Epidermal melanocyte (primary cell): ENCODE measurements at regions not wholly inside any gene's neighbourhood (a gene's known extent, or its start where the extent isn't known, plus 50 kb on each side); places are given as distances from the start of the nearest gene placed in this dataset.

ENCODE experiments used
- DNase-seq: peaks from one replicate; pipeline ENCODE4 v3.0.0; 2011; ENCODE audit warnings: low spot score; ENCODE audit not compliant: insufficient read length

DNA sequence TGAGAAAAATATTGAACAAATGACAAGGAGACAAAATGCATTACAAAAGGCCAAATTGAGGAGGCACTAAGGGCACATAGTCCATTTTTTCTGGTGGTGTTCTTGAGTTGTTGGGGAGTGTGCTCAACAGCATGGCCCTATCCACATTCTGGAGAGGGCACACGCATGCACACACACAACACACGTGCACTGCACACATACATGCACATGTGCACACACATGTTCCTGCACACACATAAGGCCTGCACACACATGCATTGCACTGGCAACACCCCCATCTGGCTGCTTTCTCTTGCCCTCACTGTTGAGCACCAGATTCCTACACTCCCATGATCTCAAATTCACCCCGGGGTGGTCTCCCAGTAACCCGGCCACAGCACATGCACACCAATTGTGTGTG, 659.2 kb upstream of the RAB6C start:
- DNase-seq = no peak

DNA sequence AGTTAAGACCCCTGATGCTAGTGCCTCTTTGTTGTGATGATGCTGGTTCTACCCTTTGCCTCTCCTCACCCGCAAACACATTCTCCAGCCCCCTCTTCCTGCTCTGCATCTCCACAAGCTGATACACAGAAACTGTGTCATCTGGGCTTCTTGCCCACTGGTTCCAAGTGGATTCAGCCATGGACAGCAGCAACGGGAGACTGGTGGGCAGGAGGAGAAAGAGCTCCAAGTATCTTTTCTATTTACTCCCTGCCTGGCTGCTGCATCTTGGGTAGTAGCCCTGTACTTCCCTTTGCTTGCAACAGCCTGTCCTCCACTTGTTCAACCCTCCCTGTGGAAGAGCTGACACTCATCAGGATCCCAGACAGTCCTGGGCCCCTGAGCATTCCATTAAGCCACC, 655.1 kb upstream of the RAB6C start:
- DNase-seq = no peak

DNA sequence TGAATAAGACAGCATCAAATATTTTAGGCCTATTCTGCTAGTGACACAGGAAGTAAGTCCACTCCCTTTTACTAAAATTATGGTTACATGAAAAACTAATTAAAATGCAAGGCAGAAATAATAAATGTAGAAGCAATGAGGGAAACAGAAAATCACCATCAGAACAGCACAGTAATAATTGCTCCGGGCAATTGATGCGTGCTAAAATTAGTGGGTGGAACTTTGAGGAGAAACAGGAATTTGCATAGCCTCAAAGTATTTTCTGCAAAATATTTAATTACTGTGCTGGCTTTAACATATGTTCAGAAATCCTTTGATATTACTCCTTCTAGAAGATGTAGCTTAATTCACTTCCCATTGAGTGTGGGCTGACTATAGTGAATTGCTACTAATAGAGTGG, 654.3 kb upstream of the RAB6C start:
- DNase-seq = no peak

DNA sequence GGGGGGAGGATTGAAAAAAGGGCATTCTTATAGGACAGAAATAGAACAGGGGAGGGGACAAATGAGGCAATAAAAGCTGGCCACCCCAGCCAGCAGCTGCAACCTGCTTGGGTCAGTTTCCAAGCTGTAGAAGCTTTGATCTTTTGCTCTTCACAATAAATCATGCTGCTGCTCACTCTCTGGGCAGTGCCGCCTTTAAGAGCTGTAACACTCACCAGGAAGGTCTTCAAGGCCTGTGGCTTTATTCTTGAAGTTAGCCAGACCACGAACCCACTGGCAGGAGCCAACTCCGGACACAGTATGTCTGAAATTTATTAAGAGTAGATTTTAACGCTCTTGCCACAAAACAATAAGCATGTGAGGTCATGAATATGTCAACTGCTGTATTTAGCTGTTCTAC, 649.9 kb upstream of the RAB6C start:
- DNase-seq = no peak

DNA sequence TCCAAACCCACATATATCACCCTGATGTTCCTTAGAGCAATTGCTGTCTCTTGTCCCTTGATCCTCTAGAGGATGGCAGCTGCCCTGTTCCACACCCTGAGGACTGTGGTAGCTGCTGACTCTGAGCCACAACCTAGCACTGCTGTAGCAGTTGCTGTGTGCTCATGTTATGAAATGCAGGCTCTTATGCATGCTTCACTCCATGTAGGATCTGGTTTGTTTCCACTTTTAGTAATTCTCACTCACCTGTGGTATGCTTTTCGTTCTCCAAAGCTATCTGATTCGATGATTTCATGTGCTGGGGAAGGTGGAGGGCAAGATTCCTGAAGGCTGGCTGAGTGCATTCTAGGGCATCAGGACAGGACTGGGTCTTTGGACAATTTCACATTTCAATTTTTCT, 649.0 kb upstream of the RAB6C start:
- DNase-seq = no peak

DNA sequence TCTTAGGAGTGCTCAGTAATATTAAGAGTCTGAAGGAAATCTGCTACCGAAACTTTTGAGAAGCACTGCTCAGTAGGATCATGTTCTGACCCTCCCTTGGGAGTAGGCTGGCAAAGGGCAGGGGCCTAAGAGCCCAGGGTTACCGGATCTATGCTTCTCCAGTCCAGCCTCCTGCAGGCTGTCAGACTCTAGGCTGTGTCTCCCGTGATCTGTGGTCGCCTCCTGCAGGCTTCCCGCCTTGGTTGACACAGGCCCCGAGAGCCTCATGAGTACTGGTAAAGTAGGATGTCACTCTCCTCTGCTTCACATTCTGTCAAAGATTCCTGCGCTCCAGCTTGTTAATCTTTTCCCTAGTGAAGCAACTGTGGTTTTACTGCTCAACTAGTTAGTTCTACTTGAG, 647.8 kb upstream of the RAB6C start:
- no peak for DNase-seq

DNA sequence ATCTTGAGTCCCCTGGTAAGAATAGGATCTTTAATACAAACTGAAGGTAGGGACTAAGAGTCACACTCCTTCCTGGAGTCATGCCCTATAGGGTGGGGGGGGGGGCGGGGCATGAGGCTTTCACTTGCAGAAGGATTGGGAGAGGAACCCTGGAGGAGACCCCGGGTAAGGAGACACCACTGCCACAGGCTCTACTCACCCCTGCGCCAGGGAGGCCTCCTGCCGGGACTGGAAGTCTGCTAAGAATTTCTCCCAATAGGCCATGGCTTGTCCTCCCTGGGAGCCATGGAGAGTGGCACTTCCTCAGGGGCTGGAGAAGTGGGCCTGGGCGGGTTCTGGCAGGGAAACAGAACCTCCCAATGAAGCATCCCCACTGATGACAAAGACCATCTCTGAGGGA, 645.3 kb upstream of the RAB6C start:
- no peak for DNase-seq

DNA sequence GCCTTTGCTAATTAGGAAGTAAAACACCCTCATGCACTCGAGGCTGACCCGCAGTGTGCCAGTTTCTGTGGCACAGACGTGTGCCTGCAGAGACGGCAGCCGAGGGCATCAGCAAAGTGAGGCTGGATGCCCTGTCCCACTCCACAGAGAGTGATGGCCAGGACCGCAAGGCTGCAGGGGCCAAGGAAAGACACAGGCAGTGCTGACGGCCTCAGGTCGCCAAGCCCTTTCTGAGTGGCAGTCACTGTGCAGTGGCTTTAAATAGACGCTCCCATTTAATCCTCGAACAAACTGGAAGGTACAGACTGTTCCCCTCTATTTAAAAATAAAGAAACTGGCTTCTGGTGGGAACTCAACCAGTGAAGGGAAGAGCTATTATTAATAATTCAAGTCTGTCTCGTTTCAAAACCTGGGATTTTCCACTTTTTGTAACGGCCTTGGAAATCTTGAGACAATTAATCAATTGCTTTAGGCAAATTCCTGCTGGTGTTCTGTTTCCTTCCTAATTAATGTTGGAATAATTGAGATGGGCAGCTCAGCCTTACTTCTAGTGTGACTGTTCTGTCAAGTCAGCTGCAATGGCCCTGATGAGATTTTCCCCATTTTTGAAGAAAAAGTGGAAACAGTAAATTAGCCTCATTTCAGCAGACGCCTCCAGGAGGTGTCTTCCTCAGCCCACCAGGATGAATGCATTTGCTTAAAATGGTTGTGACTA, 644.6 kb upstream of the RAB6C start:
- no peak for DNase-seq

DNA sequence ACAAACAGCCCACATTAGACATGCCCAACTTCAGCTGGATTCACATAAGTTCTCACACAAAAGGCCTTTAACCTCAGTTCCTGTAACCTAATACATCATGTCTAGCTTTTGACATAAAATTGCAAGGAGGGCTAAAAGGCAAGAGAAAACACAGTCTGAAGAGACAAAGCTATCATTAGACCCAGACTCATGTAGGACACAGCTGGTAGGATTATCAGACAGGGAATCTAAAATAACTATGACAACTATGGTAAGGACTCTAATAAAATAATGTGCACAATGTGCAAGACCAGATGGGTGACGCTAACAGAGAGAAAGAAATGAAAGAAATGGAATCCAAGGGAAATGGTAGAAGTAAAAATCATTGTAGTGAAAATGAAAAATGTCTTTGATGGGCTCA, 643.2 kb upstream of the RAB6C start:
- DNase-seq = no peak

DNA sequence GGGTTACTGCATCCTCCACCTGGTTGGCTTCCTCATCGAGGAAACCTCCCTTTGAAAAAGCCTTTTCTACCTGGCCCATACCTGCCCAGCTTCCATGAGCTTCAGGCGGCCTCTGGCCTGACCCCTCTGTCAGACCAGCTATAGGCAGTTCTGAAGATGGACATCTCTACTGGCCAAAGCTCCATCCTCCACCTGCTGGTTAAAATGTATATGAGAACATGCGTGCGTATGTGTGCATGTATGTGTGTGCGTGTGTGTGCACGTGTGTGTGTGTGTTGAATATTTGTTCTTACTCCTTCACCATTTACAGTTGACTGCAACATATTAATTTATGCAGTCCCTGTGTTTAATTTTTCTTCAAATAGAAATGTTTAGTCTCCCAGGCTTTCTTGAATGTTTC, 642.4 kb upstream of the RAB6C start:
- DNase-seq = no peak

DNA sequence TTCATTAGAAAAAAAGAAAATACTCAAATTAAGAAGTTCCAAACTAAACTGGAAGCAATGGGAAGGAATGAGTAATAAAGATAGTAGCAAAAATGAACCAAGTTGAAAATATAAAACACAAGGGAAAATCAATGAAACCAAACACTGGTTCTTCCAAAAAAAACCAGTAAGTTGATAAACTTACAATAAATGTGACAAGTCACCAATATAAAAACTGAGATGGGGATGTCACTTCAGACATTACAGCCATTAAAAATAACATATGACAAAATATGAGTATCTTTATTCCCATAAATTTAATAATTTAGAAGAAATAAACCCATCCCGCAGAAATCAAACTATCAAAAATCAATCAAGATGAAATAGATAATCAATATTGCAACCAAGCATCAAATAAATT, 633.9 kb upstream of the RAB6C start:
- no peak for DNase-seq

DNA sequence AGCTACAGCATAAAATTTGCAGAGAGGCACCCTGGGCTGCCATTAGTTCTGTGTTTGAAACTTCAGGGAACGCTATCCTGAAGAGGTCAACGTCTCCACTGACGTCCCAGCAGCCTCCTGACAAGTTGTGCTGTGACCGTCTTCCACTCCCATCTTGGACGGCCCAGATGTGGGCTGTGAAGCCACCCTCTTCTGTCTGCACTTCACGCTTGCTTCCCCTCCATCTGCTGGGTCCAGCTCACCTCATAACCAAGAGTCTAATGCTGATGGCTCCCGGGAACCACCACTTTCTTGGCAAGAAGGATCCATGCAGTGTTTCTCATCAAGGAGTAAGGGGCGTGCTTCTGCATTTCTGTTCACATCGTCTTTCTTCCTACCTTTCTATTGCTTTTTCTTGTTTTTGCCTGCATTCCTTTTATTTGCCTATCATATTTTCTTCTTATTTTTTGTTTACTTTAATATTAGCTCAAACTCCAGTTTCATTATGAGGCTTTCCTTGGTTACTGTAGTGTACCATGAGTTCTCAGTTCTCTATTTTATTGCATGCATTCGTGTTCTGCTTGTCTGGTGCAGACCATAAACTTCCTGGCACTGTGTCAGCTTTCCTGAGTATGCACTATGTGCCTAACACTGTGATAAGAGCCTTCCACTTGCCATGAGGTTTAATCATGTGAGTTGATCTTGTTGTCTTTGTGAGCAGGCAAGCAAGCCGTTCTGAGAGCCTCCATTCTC, 631.8 kb upstream of the RAB6C start:
- DNase-seq = no peak

DNA sequence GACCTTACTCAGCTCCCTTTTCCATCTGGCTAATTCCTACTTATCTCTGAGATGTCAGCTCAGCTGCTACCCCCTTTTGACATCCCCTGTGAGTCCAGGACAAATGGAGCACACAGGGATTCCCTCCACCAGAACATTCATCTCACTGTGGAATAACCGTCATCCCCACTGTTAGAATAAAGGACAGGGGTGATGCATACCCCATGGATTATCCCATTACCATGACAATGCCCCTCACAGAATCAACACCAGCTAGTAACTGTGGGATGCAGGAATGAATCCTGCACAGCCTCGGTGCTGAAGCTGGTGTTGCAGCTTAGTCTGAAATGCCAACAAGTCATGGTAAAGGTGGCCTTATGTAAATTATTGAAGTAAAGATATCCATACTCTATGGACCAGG, 624.8 kb upstream of the RAB6C start:
- DNase-seq = no peak

DNA sequence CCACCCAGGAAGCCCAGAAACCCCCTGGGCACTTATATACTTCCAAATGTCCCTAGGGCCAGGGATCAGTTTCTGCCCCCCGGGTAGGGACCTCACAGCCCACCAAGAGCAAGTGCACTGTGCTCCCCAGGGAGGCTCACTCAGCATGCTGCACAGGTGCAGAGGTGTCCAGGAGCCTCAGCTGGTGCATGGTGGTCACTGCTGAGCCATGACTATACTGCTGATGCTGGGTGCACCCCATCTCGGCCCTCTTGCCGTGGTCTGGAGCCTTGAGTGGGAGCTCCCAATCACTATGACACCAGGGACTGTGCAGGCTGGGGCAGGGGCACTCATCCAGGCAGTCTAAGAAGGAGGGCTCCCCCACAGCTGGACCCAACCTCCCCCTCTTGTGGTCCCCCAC, 617.8 kb upstream of the RAB6C start:
- no peak for DNase-seq

DNA sequence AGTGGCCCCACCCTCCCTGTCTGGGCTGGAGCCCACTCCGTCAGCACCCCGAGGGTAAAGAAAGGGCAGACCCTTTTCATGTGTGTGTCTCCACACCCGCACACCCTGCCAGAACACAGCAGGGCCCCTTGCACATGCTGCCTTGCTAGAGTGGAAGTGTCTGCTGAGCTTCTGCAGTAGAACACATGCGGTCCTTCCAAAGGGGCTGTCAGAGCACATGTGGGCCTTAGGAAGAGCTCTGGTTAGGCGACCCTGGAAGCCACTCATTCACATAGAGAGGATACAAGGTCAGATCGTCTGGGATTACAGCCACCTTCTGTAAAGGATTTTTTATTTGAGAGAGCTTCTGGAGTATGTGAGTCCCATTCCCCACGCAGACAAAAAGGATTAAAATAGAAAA, 613.2 kb upstream of the RAB6C start:
- no peak for DNase-seq

DNA sequence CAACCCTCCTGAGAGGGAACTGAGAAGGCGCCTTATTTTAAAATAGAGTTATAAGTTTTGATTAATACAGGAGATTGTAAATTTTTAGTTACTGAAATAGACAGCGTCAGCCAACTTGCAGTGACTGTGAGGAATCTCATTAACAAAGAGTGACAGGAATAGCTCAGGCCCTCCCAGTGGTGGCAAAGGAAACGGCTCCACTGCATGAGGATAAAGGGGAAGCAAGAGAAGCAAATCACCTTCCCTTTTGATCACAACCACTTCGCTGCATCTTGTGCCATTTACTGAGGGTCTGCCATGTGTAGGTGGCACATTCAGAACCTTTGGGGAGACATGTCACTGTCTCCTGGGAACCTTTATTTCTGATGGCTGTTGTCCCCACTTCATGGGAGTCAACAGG, 612.4 kb upstream of the RAB6C start:
- DNase-seq = no peak

DNA sequence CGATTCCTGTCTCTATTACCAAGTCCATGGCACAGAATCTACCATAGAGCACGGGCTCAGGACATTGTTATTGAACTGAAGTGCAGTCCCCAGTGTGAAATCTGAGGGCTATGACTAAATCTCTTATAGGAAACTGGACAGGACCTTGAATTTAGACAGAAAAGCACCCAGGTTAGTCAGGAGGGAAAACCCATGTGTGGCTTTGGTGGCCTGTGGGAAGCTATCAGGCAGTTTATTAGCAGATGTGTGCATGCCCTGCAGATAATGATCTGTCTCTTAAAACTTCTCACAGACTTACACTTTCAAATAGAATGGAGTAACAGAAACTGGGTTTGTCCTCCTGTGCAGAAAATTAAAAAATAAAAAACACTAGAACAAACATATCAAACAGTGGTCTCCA, 610.0 kb upstream of the RAB6C start:
- DNase-seq = no peak

DNA sequence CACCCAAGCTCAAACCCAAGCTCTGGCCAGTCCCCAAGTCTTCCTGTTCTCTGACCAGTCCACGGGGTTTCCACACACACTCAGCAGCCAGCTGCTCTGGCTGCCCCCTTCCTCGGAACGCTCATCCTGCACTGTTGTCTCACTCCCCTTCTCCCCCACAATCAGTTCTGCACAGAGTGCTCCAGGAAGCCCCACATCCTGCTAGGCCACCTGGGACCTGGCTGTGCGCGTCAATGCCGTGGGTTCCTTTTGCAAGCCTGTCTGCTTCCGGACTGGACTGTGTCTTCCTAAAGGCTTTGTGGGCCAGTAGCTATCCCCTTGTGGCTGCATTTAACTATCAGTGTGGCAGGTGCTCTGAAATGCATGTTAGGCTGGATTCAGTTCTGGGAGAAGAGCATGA, 605.0 kb upstream of the RAB6C start:
- DNase-seq = no peak

DNA sequence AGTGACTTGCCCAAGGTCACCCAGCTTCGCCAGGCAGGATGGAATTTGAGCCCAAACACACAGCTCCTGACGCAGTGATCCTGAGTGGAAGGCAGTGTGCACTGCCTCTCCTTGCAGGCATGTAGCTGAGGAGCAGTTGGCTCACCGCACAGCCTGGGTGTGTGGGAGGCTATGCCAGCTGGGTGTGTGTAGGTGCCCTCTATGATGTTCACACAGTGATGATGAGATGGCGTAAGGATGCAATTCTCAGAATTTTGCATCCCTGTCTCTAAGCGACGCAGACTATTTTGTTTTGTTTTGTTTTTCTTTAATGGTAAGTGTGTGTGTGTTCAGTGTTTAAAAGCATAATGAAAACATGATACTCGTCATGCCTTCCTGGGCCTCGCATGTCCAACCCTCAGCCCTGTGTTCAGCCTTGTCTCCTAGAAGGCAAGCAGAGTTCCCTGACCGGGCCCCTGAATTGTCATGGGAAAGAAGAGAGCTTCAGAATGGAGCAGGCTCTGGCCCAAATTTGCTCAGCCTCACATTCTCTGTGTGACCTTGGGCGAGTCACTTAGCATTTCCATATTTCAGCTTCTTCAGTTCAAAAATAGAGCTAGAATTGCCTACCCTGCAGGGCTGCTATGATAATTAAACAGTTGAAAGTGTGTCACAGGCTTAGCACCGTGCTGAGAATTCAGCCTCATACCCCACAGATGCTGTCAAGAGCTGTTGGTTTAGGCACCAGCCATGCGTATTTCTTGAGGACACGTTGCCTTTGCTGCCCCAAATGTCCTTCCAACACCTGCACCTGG, 603.6 kb upstream of the RAB6C start:
- no peak for DNase-seq

DNA sequence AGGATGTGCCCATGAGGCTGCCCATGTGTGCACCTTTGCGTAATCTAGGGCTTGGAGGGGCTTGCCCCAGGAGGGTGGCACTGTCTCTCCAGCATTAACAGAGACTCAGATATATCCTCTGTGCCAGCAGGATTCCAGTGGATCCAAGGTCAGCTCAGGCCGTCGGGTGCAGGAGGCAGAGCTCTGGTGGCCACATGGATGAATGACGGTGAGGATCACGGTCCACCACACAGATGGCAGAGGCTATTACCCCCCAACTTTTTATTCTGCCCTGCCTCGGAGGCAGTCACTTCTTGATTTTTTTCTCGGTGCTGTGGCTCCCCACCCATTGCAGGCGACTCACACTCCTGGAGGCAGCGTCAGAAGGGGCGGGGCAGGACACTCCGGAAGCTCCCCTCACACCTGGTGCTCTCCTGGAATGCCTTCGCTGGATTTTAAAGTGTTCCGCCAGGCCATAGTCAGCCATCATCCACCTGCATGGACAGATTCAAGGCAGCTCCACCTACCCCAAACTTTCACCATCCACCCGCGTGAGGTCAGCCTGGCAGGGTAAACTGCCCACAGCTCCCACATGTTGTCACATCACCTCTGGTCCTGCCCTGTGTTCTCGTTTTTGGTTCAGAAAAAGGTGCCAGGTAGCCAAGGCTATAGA, 602.9 kb upstream of the RAB6C start:
- no peak for DNase-seq

DNA sequence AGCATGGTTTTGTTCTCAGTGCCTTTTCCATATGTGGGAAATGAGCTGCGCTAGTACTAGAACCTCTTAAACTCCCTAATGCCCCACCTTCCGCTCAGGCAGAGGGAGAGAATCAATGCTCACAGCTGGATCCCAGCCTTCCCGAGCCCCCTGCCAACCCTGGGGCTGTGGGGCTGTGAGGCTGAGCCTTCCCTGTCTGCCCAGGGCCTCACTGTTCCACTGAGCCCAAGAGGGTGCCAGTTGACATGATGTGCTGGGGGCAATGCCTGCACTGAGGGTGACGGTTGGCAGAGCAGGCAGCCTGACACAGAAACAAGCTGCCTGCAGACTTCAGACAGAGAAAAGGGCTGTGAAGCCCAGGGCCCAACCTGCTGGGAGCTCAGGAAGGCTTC, 602.4 kb upstream of the RAB6C start:
- no peak for DNase-seq

DNA sequence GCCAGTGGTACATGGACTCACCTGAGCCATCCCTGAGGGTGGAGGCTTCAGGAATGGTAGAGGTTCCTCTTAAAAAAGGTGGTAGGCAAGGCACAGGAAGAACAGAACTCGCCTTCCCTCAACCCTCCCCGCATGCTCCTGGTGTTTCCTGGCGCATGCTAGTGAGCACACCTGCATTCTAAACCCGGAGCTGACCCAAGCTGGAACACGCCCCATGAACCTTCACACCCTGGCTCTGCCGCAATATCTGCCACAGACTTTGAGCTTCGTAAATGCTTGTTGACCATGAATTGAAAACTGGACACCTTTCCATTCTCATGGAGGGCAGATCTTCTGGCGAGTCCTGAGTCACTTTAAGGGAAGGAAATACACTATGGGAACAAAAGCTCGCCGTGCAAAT, 601.3 kb upstream of the RAB6C start:
- DNase-seq = no peak
